Transverse colon (tissue), 4 donors: ENCODE measurements at regions not wholly inside any gene's neighbourhood (a gene's known extent, or its start where the extent isn't known, plus 50 kb on each side); places are given as distances from the start of the nearest gene placed in this dataset.

Source experiments
- DNase-seq: peaks from one replicate; pipeline ENCODE4 v3.0.0-alpha.2; 2019
- H3K27ac ChIP-seq, 4 donors: fragments of 200-600 bp; sonication (generic); 2 replicates each; pipeline ENCODE4 v1.5.1; 2016 to 2018; ENCODE audit warnings: inconsistent platforms in 4 of 4
- H3K27me3 ChIP-seq: fragments of 200-600 bp; sonication (generic); 2 replicates; pipeline ENCODE4 v1.5.1; 2017; ENCODE audit warnings: inconsistent platforms
- H3K36me3 ChIP-seq, 4 donors: fragments of 200-600 bp; sonication (generic); 2 replicates each; pipeline ENCODE4 v1.5.1; 2017 to 2019; ENCODE audit warnings: inconsistent platforms in 4 of 4
- H3K4me1 ChIP-seq, 4 donors: fragments of 200-600 bp; sonication (generic); 2 replicates each; pipeline ENCODE4 v1.5.1; 2017 to 2020; ENCODE audit warnings: inconsistent platforms in 4 of 4
- H3K4me3 ChIP-seq, 4 donors: fragments of 200-600 bp; sonication (generic); 1 replicate in 1 of 4; 2 replicates in 3 of 4; pipeline versions ENCODE4 v1.5.1 to v1.6.1; 2017 to 2019; ENCODE audit warnings: inconsistent platforms in 4 of 4
- H3K9me3 ChIP-seq, 2 donors: fragments of 200-600 bp; sonication (generic); 2 replicates each; pipeline ENCODE4 v1.5.1; 2017 to 2019; ENCODE audit warnings: inconsistent platforms in 2 of 2
- EP300 ChIP-seq: sonication (generic); formaldehyde crosslinking; IDR thresholded peaks from one replicate; pipeline ENCODE4 v1.6.1; 2017; ENCODE audit warnings: antibody characterized with exemption, low read depth
- POLR2A ChIP-seq: fragments of 450-650 bp; IDR thresholded peaks from one replicate; pipeline ENCODE4 v1.6.1; 2016; ENCODE audit warnings: antibody characterized with exemption, mild to moderate bottlenecking, moderate library complexity
- POLR2AphosphoS5 ChIP-seq, 3 donors: sonication (generic); formaldehyde crosslinking; IDR thresholded peaks; one replicate each; pipeline ENCODE4 v1.6.1; 2016; ENCODE audit warnings: antibody characterized with exemption in 3 of 3
- WGBS, 2 donors: methylation state at CpG; one replicate each; pipeline ENCODE4 v1.1.5; 2018; ENCODE audit warnings: low coverage in 1 of 2; 5-methylcytosine and 5-hydroxymethylcytosine counted together
- in situ Hi-C, 4 donors: fragments of 200-750 bp; cut with MboI; loops; one replicate each; pipeline versions ENCODE4 v1.15.0 to v1.15.1; 2017; ENCODE audit warnings: low sequenced_read_pairs in 3 of 4, low pct_ligation_motif_present in 1 of 4, low pct_unique_long_range_greater_than_20kb in 1 of 4
- intact Hi-C: fragments of 100-400 bp; cut with DNase I; formaldehyde crosslinking; loops from one replicate; pipeline ENCODE4 v1.15.1; 2023; ENCODE audit warnings: low total_unique reads
- TF ChIP-seq, protein P1 (sequence below), 5 experiments: fragments of 200-600 bp in 3 of 5; fragments of 450-650 bp in 2 of 5; sonication (generic) in 3 of 5; IDR thresholded peaks; 1 replicate in 2 of 5; 2 replicates in 3 of 5; pipeline ENCODE4 v1.5.1; 2016 to 2017; ENCODE audit warnings: antibody characterized with exemption in 5 of 5, inconsistent platforms in 3 of 5, mild to moderate bottlenecking in 2 of 5, moderate library complexity in 1 of 5

DNA sequence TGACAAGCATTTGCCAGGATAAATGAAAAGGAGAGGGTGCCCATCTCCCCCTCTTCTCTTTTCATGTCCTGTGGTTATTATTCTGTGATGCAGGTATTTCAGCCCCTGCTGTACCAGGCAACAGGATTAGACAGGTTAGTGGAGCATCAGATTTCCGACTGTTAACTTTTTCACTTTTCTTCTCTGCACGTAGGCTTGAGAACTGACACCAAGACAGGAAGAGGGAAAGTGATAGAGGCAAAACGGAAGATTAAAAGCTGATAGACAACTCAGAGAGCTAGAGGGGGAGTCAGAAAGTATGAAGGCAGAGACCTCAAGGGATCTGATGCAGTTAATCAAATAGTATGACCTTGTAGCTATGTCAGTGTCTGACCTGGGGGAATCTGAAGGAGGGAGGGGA, 132.8 kb downstream of the SOX9 start:
- in situ Hi-C loops, result loop anchor here in 1 of 4 donors (25.0 kb wide), 1 partner anchor 284 kb away; no protein-coding TSS in a partner anchor
- Histone ChIP-seq H3K27me3 (no peaks in the 10 kb centered on the region), H3K27ac (no peak overlapping the region), H3K4me1 (peaks cover 0 to 14% (median 6%) of the 10 kb centered on the region in 4 donors), H3K4me3 (no peak overlapping the region), H3K9me3 (no peaks in the 10 kb centered on the region), H3K36me3 (no peaks in the 10 kb centered on the region)
- TF ChIP-seq POLR2AphosphoS5 (IDR thresholded peaks at IDR 0.05), result no peak
- no peak for TF ChIP-seq POLR2A
- TF ChIP-seq EP300, result no peak
- TF ChIP-seq, protein P1, sequence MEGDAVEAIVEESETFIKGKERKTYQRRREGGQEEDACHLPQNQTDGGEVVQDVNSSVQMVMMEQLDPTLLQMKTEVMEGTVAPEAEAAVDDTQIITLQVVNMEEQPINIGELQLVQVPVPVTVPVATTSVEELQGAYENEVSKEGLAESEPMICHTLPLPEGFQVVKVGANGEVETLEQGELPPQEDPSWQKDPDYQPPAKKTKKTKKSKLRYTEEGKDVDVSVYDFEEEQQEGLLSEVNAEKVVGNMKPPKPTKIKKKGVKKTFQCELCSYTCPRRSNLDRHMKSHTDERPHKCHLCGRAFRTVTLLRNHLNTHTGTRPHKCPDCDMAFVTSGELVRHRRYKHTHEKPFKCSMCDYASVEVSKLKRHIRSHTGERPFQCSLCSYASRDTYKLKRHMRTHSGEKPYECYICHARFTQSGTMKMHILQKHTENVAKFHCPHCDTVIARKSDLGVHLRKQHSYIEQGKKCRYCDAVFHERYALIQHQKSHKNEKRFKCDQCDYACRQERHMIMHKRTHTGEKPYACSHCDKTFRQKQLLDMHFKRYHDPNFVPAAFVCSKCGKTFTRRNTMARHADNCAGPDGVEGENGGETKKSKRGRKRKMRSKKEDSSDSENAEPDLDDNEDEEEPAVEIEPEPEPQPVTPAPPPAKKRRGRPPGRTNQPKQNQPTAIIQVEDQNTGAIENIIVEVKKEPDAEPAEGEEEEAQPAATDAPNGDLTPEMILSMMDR (IDR thresholded peaks at IDR 0.05), result no peak
- intact Hi-C loops, result no loop called here
- 78 to 88% methylated on average over 3 of the region's 3 CpGs for WGBS, 2 donors
- DNase-seq, result no peak

GRCh38 chr17:72254808-72255449, 134.1 kb downstream of the SOX9 start:
- H3K9me3 ChIP-seq, result no peaks in the 10 kb centered on the region
- WGBS, 2 donors, result 75 to 89% methylated on average over 3 to 4 of the region's 4 CpGs
- DNase-seq, result no peak
- no peak overlapping the region for H3K4me3 ChIP-seq
- no peak for TF ChIP-seq EP300
- no peak for TF ChIP-seq POLR2AphosphoS5 (IDR thresholded peaks at IDR 0.05)
- no peak for TF ChIP-seq POLR2A
- TF ChIP-seq, protein P1 (IDR thresholded peaks at IDR 0.05), result no peak
- H3K27ac ChIP-seq, result peak overlapping the region in 3 of 4 donors; percentile 47 to 62 (median 48)
- H3K4me1 ChIP-seq, result peaks cover 0 to 16% (median 5%) of the 10 kb centered on the region in 4 donors
- no peaks in the 10 kb centered on the region for H3K36me3 ChIP-seq
- H3K27me3 ChIP-seq, result no peaks in the 10 kb centered on the region
- intact Hi-C loops (no loop called here), in situ Hi-C loops (loop anchor here in 1 of 4 donors (25.0 kb wide), 1 partner anchor 282 kb away; no protein-coding TSS in a partner anchor)

GRCh38 chr17:72255481-72255880, 134.7 kb downstream of the SOX9 start:
- H3K4me3 ChIP-seq, result no peak overlapping the region
- H3K4me1 ChIP-seq, result peaks cover 0 to 21% (median 5%) of the 10 kb centered on the region in 4 donors
- H3K27ac ChIP-seq, result peak overlapping the region in 3 of 4 donors; percentile 47 to 62 (median 48)
- H3K27me3 ChIP-seq, result no peaks in the 10 kb centered on the region
- TF ChIP-seq EP300, result no peak
- TF ChIP-seq, protein P1 (IDR thresholded peaks at IDR 0.05), result no peak
- no peak for TF ChIP-seq POLR2AphosphoS5 (IDR thresholded peaks at IDR 0.05)
- no peak for TF ChIP-seq POLR2A
- intact Hi-C loops, result no loop called here
- 49 to 55% methylated on average over 3 of the region's 3 CpGs for WGBS, 2 donors
- H3K9me3 ChIP-seq, result no peaks in the 10 kb centered on the region
- DNase-seq, result peak; percentile 21
- H3K36me3 ChIP-seq, result no peaks in the 10 kb centered on the region
- in situ Hi-C loops, result loop anchor here in 1 of 4 donors (25.0 kb wide), 1 partner anchor 282 kb away; no protein-coding TSS in a partner anchor

GRCh38 chr17:72258711-72259110, 137.9 kb downstream of the SOX9 start:
- Histone ChIP-seq H3K4me1 (peaks cover 0 to 24% (median 5%) of the 10 kb centered on the region in 4 donors), H3K27me3 (no peaks in the 10 kb centered on the region), H3K27ac (no peak overlapping the region), H3K9me3 (no peaks in the 10 kb centered on the region), H3K36me3 (no peaks in the 10 kb centered on the region), H3K4me3 (no peak overlapping the region)
- DNase-seq, result no peak
- WGBS, 2 donors, result 87% methylated on average over 3 of the region's 3 CpGs; no CpG with 5 or more reads in 1 of the 2 donors
- TF ChIP-seq POLR2AphosphoS5 (IDR thresholded peaks at IDR 0.05) (no peak), EP300 (no peak), POLR2A (no peak)
- TF ChIP-seq, protein P1 (IDR thresholded peaks at IDR 0.05), result no peak
- in situ Hi-C loops (loop anchor here in 1 of 4 donors (25.0 kb wide), 1 partner anchor 279 kb away; no protein-coding TSS in a partner anchor), intact Hi-C loops (no loop called here)
